ENCODE measurements at regions not wholly inside any gene's neighbourhood (a gene's known extent, or its start where the extent isn't known, plus 50 kb on each side); places are given as distances from the start of the nearest gene placed in this dataset.

- no peak for TF ChIP-seq ZFP30 (CRISPR knock-in tag; IDR thresholded peaks at IDR 0.05)
- no peak for TF ChIP-seq OSR1 (CRISPR knock-in tag; IDR thresholded peaks at IDR 0.05)
- no peak for TF ChIP-seq TCF4 (CRISPR knock-in tag; IDR thresholded peaks at IDR 0.05; ENCODE audit: borderline replicate concordance)
- no peak for TF ChIP-seq CREB5 (CRISPR knock-in tag; IDR thresholded peaks at IDR 0.05; ENCODE audit: low read depth)
- TF ChIP-seq ARNTL (CRISPR knock-in tag; IDR thresholded peaks at IDR 0.05; ENCODE audit: borderline replicate concordance, low read depth) = no peak
- no peak for TF ChIP-seq TOX (CRISPR knock-in tag; IDR thresholded peaks at IDR 0.05; ENCODE audit: borderline replicate concordance)
- no peak for TF ChIP-seq ZFP3 (CRISPR knock-in tag; IDR thresholded peaks at IDR 0.05)
- TF ChIP-seq BACH2 (CRISPR knock-in tag; IDR thresholded peaks at IDR 0.05; ENCODE audit: borderline replicate concordance) = no peak
Observed at GRCh38 chr5:50929174-50929573, 262.7 kb downstream of the PARP8 start.

Data from SK-N-SH treated with all-trans-retinoic acid at 6 μM for 48 hours (cell line).